GM19025 (cell line): ENCODE measurements at regions not wholly inside any gene's neighbourhood (a gene's known extent, or its start where the extent isn't known, plus 50 kb on each side); places are given as distances from the start of the nearest gene placed in this dataset.
"Not testable (repeated sequence)": the region's sequence is repeated elsewhere in the genome, so short reads cannot be mapped to it uniquely, and the experiment has no call there.

ENCODE experiments used
- ATAC-seq: cut with Tn5 transposase; IDR thresholded peaks from one replicate; pipeline ENCODE4 v1.9.1; 2021; ENCODE audit warnings: mild to moderate bottlenecking, low read depth, moderate library complexity; ENCODE audit not compliant: unreplicated experiment

DNA sequence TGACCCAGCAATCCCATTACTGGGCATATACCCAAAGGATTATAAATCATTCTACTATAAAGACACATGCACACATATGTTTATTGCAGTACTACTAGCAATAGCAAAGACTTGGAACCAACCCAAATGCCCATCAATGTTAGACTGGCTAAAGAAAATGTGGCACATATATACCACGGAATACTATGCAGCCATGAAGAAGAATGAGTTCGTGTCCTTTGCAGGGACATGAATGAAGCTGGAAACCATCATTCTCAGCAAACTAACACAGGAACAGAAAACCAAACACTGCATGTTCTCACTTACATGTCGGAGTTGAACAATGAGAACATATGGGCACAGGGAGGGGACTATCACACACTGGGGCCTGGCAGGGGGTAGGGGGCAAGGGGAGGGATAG lies 183.0 kb downstream of the HACE1 start:
- ATAC-seq: not testable (repeated sequence)

GRCh38 chr6:104675161-104675560 lies 184.6 kb downstream of the HACE1 start:
- ATAC-seq: not testable (repeated sequence)

- not testable (repeated sequence) for ATAC-seq
Measured at GRCh38 chr6:104673078-104673477, 186.6 kb downstream of the HACE1 start.

- ATAC-seq: not testable (repeated sequence)
Measured at GRCh38 chr6:104671591-104671891, 188.2 kb downstream of the HACE1 start.

- not testable (repeated sequence) for ATAC-seq
Measured at GRCh38 chr6:104670834-104671590, 188.7 kb downstream of the HACE1 start.

DNA sequence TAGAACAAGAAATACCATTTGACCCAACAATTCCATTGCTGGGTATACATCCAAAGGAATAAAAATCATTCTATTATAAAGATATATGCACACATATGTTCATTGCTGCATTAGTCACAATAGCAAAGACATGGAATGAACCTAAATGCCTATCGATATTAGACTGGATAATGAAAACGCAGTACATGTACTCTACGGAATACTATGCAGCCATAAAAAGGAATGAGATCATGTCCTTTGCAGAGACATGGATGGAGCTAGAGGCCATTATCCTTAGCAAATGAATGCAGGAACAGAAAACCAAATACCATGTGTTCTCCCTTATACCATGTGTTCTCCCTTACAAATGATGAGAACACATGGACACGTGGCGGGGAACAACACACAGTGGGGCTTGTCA lies 190.2 kb downstream of the HACE1 start:
- no peak for ATAC-seq

GRCh38 chr6:104656235-104656634 lies 203.5 kb downstream of the HACE1 start:
- ATAC-seq: no peak

DNA sequence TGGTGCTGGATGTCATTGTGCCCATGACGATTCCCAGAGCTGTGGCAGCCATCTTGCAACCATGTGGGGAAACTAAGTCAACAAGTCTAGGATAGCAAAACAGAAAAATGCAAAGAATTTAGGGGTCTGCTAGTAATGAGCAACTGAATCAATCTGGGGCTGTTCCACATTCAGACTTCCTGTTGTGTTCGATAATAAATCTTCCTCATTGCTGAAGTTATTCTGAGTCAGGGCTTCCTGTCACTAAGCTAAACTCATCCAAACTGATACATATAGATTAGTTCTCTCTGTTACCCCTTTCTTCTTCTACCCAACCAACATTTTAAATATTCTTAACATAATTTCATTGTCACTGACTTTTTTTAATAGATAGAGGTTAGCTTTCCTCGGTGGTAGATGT lies 205.9 kb downstream of the HACE1 start:
- ATAC-seq: no peak

GRCh38 chr6:104648347-104648746 lies 211.4 kb downstream of the HACE1 start:
- no peak for ATAC-seq

DNA sequence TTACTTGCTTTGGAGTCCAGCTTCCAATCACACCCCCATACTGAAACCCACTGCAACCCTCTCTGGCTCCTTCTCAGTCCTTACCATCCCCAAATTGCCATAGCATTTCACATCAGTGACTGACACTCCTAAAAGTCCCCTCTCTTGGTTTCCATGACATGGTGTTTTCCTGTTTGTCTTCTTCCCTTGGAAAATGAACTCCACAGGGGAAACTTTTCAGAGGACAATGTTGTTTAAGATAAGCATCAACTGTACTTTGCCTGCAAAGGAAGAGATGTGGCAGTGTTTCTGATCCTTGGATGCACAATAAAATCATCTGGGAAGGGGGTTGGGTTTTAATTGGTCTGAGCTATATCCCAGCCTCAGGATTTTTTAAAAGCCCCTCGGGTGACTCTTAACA lies 214.9 kb downstream of the HACE1 start:
- no peak for ATAC-seq

- no peak for ATAC-seq
Measured at GRCh38 chr6:104642871-104643270, 216.8 kb downstream of the HACE1 start.

GRCh38 chr6:104640761-104641160 lies 219.0 kb downstream of the HACE1 start:
- ATAC-seq: no peak

DNA sequence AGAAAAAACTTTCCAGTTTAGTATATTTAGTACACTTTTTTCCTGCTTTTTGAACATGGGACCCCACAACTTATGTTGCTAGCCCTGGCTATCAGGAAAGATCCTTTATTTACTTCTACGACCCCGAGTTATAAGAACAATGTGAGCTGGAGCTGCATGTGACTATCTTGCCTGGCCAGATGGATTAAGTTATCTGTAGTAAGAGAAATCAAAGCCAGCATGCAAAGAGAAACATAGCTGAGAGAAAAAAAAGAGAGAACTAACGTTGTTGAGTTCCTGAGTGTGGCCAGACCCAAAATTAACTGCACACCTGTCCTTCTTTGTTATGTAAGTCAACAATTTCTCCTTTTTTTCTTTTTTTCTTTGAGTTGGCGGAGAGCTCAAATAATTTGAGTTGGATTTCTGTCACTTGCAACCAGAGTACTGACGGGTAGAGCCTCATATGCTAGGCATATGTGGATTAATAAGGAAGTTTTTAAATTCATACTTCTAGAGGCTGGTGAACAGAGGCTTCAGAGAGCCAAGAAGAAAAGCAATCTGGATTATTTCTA lies 219.5 kb downstream of the HACE1 start:
- no peak for ATAC-seq

- ATAC-seq: peak; percentile 79
Measured at GRCh38 chr6:104639668-104640067, 220.1 kb downstream of the HACE1 start.

GRCh38 chr6:104638841-104639290 lies 220.9 kb downstream of the HACE1 start:
- ATAC-seq: no peak

GRCh38 chr6:104633125-104633524 lies 226.6 kb downstream of the HACE1 start:
- ATAC-seq: no peak

- no peak for ATAC-seq
Measured at GRCh38 chr6:104632588-104632987, 227.1 kb downstream of the HACE1 start.

GRCh38 chr6:104630955-104631354 lies 228.8 kb downstream of the HACE1 start:
- ATAC-seq: no peak

DNA sequence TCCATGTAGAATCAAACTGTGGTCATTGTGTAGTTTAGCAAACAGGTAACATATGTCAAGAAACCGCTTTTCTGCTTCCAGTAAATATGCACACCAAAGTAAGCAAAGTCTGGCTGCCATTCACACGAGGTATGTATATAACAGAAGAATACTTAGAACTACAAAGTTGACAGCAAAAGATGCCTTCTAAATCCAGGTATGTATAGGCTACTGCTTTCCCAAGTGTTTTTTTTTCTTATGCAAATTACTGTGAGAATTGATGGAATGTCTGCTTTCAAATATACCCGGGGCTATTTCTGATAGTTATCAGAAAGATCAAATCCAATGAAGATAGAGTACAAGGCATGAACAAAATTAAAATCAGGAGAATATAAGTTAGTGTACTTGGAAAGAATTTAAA lies 229.2 kb downstream of the HACE1 start:
- ATAC-seq: no peak

GRCh38 chr6:104629826-104630225 lies 229.9 kb downstream of the HACE1 start:
- no peak for ATAC-seq

DNA sequence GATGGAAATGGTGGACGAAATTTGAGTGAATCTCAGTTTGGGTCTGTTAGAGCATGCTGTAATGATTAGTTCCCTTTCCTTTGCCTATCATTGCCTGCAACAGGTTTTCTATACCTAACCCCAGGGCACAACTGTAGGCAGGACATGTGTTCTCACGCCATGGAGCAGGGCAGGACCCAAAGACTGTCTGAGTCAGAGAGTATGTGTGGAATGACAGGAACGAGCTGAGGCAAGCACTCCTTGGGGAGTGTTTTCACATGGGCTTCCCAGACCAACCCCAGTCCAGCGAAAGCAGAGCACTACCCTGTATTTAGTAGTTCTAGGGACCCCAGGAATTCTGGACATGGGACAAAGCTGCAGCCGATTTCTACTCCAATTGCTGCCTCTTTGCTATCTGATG lies 234.2 kb downstream of the HACE1 start:
- no peak for ATAC-seq

DNA sequence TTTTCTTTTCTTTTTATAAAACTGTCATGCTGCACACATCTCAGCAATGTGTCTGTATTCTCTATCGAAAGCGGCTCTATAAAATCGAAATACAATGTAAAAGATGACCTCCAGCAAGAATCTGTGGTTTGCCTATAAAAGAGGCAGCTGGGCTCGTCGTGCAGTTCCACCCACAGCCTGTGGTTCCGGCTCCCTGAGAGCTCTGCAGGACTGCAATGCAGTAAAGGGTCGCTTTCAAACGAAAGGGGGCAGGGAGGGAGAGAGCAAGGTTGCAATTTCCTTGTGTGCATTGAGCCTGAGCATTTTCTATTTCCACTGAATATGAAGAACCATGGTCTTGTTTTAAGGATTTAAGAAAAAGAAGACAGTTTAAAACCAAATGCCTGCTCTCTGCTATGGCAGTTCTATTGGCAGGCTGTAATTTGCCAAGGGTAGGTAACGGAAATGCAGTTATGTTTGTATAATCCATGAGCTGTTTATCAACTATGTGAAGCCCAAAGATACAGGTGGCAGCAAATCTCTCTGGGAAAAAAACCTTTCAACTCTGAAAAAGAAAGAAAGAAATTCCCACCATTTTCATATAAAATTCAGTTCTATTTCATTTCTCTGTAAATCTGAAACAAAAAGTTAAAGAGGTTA lies 236.5 kb downstream of the HACE1 start:
- ATAC-seq: peak; percentile 66
